ENCODE measurements at regions not wholly inside any gene's neighbourhood (a gene's known extent, or its start where the extent isn't known, plus 50 kb on each side); places are given as distances from the start of the nearest gene placed in this dataset.

DNA sequence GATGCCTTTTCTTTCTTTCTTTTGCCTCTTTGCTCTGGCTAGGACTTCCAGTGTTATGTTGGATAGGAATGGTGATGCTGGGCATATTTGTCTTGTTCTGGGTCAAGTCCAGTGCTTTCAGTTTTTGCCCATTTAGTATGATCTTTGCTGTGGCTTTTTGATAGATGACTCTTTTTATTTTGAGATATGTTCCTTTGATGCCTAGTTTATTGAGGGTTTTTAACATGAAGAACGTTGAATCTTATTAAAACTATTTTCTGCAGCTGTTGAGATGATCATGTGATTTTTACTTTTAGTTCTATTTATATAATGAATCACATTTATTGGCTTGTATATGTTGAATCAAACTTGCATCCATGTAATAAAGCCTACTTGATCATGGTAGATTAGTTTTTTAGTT lies 363.8 kb upstream of the RASGRP1 start:
- no peak for FAIRE-seq
- no peak overlapping the region for H4K5ac ChIP-seq (ENCODE audit: insufficient read length, low read depth, low read length)
- no peak for TF ChIP-seq CHD7 (IDR thresholded peaks at IDR 0.05; ENCODE audit: insufficient replicate concordance, low read length)
- TF ChIP-seq SP1 (IDR thresholded peaks at IDR 0.05; ENCODE audit: low read depth, low read length) = no peak

More for the DNA sequence above, 363.8 kb upstream of the RASGRP1 start:
- Histone ChIP-seq H2BK120ac (replicated peaks; ENCODE audit: low read depth, low read length) (no peak overlapping the region), H3K4me1 (replicated peaks in 1 of 4; ENCODE audit: control insufficient read depth in 3 of 4, insufficient read depth in 4 of 4, low read length in 3 of 4) (no peaks in the 10 kb centered on the region), H3K4ac (replicated peaks; ENCODE audit: insufficient read length, low read depth, low read length) (no peak overlapping the region), H2AFZ (ENCODE audit: low read length) (no peak overlapping the region), H3K56ac (replicated peaks; ENCODE audit: insufficient read length, low read depth, low read length) (no peak overlapping the region), H3K4me3 (ENCODE audit: extremely low read depth in 1 of 4, insufficient read depth in 2 of 4, low read depth in 3 of 4, low read length in 4 of 4) (no peak overlapping the region), H3K18ac (ENCODE audit: extremely low read depth, low read length) (no peak overlapping the region), H4K8ac (ENCODE audit: extremely low read depth, insufficient read depth, low read length) (no peak overlapping the region), H4K91ac (replicated peaks; ENCODE audit: insufficient read length, low read length) (no peak overlapping the region), H2BK5ac (ENCODE audit: low read depth, low read length) (no peak overlapping the region), H3K9me3 (ENCODE audit: insufficient read depth in 2 of 2, low read depth in 1 of 2, low read length in 1 of 2) (no peaks in the 10 kb centered on the region), H3K79me2 (ENCODE audit: control insufficient read depth in 1 of 2, insufficient read depth in 2 of 2, low read length in 2 of 2) (no peaks in the 10 kb centered on the region), H3K9ac (replicated peaks in 1 of 4; ENCODE audit: extremely low read depth in 1 of 4, low read depth in 3 of 4, low read length in 3 of 4) (no peak overlapping the region), H3K27ac (ENCODE audit: low read depth, low read length) (no peak overlapping the region), H2BK20ac (ENCODE audit: low read length) (no peak overlapping the region), H3K27me3 (replicated peaks in 1 of 4; ENCODE audit: control insufficient read depth in 3 of 4, extremely low read depth in 1 of 4, insufficient read depth in 3 of 4, low read length in 3 of 4) (no peaks in the 10 kb centered on the region), H2BK12ac (ENCODE audit: low read depth, low read length) (no peak overlapping the region), H3K14ac (ENCODE audit: insufficient read length) (no peak overlapping the region), H3K23me2 (ENCODE audit: low read depth, low read length) (no peaks in the 10 kb centered on the region), H4K20me1 (replicated peaks in 1 of 2; ENCODE audit: control insufficient read depth in 1 of 2, insufficient read depth in 2 of 2, low read length in 2 of 2) (no peaks in the 10 kb centered on the region), H3K4me2 (ENCODE audit: insufficient read depth in 1 of 2, low read depth in 2 of 2, low read length in 2 of 2) (no peak overlapping the region), H2AK5ac (ENCODE audit: low read depth, low read length) (no peak overlapping the region), H2BK15ac (ENCODE audit: low read length) (no peak overlapping the region), H3K79me1 (ENCODE audit: low read depth, low read length) (no peaks in the 10 kb centered on the region), H3K36me3 (ENCODE audit: control insufficient read depth in 2 of 4, insufficient read depth in 4 of 4, low read length in 3 of 4) (no peaks in the 10 kb centered on the region), H3K23ac (ENCODE audit: insufficient read length) (no peak overlapping the region)
- CTCF ChIA-PET (ENCODE audit: partially characterized antibody) = no interaction called here
- DNase-seq (ENCODE audit: low read depth in 1 of 2, low spot score in 2 of 2) = no peak
- 80% methylated on average over 1 of the region's 1 CpG; no CpG with 5 or more reads in 1 of the 2 experiments for WGBS, 2 experiments (ENCODE audit: extremely low coverage in 1 of 2, insufficient coverage in 1 of 2, insufficient read length in 1 of 2, insufficient replicate concordance in 2 of 2, low coverage in 1 of 2, low lambda C conversion rate in 2 of 2, missing lambda C conversion rate in 1 of 2)
- POLR2A ChIA-PET (ENCODE audit: partially characterized antibody) = no interaction called here
